Gastroesophageal sphincter (tissue), 4 donors: ENCODE measurements at regions not wholly inside any gene's neighbourhood (a gene's known extent, or its start where the extent isn't known, plus 50 kb on each side); places are given as distances from the start of the nearest gene placed in this dataset.

Experiments
- ATAC-seq: fragments of 150-250 bp; one replicate; pipeline ENCODE4 v1.9.1; 2016; ENCODE audit warnings: mild to moderate bottlenecking, moderate library complexity
- H3K27ac ChIP-seq, 4 donors: fragments of 200-600 bp; sonication (generic) in 3 of 4; 1 replicate in 3 of 4; 2 replicates in 1 of 4; pipeline ENCODE4 v1.5.1; 2016 to 2019
- H3K27me3 ChIP-seq: fragments of 200-600 bp; sonication (generic); one replicate; pipeline ENCODE4 v1.5.1; 2019
- H3K36me3 ChIP-seq, 2 donors: fragments of 200-600 bp; sonication (generic); one replicate each; pipeline ENCODE4 v1.5.1; 2019; ENCODE audit warnings: control low read depth in 1 of 2
- H3K4me1 ChIP-seq, 3 donors: fragments of 200-600 bp; sonication (generic); 1 replicate in 2 of 3; 2 replicates in 1 of 3; pipeline ENCODE4 v1.5.1; 2016 to 2019; ENCODE audit warnings: control low read depth in 2 of 3
- H3K4me3 ChIP-seq, 2 donors: fragments of 200-600 bp; sonication (generic); one replicate each; pipeline ENCODE4 v1.5.1; 2019; ENCODE audit warnings: mild to moderate bottlenecking in 1 of 2, moderate library complexity in 1 of 2
- H3K9me3 ChIP-seq, 3 donors: fragments of 200-600 bp; sonication (generic); one replicate each; pipeline ENCODE4 v1.5.1; 2017 to 2019; ENCODE audit warnings: control low read depth in 2 of 3
- CTCF ChIP-seq, 4 experiments: fragments of 200-600 bp in 2 of 4; fragments of 450-650 bp in 2 of 4; sonication (generic) in 1 of 4; IDR thresholded peaks; one replicate each; pipeline ENCODE4 v1.5.1; 2017 to 2019; ENCODE audit warnings: antibody characterized with exemption in 4 of 4, mild to moderate bottlenecking in 2 of 4, moderate library complexity in 2 of 4
- EP300 ChIP-seq: sonication (generic); formaldehyde crosslinking; IDR thresholded peaks from one replicate; pipeline ENCODE4 v1.6.1; 2017; ENCODE audit warnings: antibody characterized with exemption, mild to moderate bottlenecking
- POLR2A ChIP-seq, 2 donors: fragments of 450-650 bp; IDR thresholded peaks; one replicate each; pipeline ENCODE4 v1.6.1; 2017; ENCODE audit warnings: antibody characterized with exemption in 2 of 2, mild to moderate bottlenecking in 2 of 2, moderate library complexity in 1 of 2
- POLR2AphosphoS5 ChIP-seq: sonication (generic); formaldehyde crosslinking; IDR thresholded peaks from one replicate; pipeline ENCODE4 v1.6.1; 2017; ENCODE audit warnings: antibody characterized with exemption
- whole genome bisulfite sequencing, 2 donors: methylation state at CpG; one replicate each; pipeline ENCODE4 v1.1.5; 2018; ENCODE audit warnings: low coverage in 1 of 2; 5-methylcytosine and 5-hydroxymethylcytosine counted together

GRCh38 chr12:115456946-115457689 is 773.1 kb upstream of the TBX3 start:
- H3K4me1 ChIP-seq = peaks cover 0 to 5% (median 0%) of the 10 kb centered on the region in 3 donors
- H3K9me3 ChIP-seq = no peaks in the 10 kb centered on the region
- TF ChIP-seq POLR2AphosphoS5 (no peak), POLR2A (IDR thresholded peaks at IDR 0.05) (no peak), CTCF (IDR thresholded peaks at IDR 0.05) (no peak), EP300 (no peak)
- H3K27me3 ChIP-seq = peaks cover 2% of the 10 kb centered on the region
- no peak for ATAC-seq
- H3K36me3 ChIP-seq = no peaks in the 10 kb centered on the region
- H3K4me3 ChIP-seq = no peak overlapping the region
- no peak overlapping the region for H3K27ac ChIP-seq
- 92 to 94% methylated on average over 6 to 7 of the region's 8 CpGs for WGBS, 2 donors

GRCh38 chr12:115455268-115455681 is 771.3 kb upstream of the TBX3 start:
- TF ChIP-seq EP300 = no peak
- no peak for TF ChIP-seq CTCF (IDR thresholded peaks at IDR 0.05)
- no peak for TF ChIP-seq POLR2AphosphoS5
- no peak for TF ChIP-seq POLR2A (IDR thresholded peaks at IDR 0.05)
- Histone ChIP-seq H3K27ac (no peak overlapping the region), H3K36me3 (no peaks in the 10 kb centered on the region), H3K9me3 (no peaks in the 10 kb centered on the region), H3K4me1 (peaks cover 0 to 14% (median 0%) of the 10 kb centered on the region in 3 donors), H3K27me3 (peaks cover 12% of the 10 kb centered on the region), H3K4me3 (no peak overlapping the region)
- no peak for ATAC-seq
- WGBS, 2 donors = 78 to 79% methylated on average over 2 to 8 of the region's 8 CpGs

GRCh38 chr12:115452751-115453281 is 768.8 kb upstream of the TBX3 start:
- TF ChIP-seq POLR2AphosphoS5 = no peak
- no peak for TF ChIP-seq CTCF (IDR thresholded peaks at IDR 0.05)
- TF ChIP-seq POLR2A (IDR thresholded peaks at IDR 0.05) = no peak
- no peak for ATAC-seq

GRCh38 chr12:115451780-115452736 is 768.1 kb upstream of the TBX3 start:
- H3K4me1 ChIP-seq = peaks cover 0 to 14% (median 0%) of the 10 kb centered on the region in 3 donors
- H3K36me3 ChIP-seq = no peaks in the 10 kb centered on the region
- TF ChIP-seq EP300 (no peak), POLR2A (IDR thresholded peaks at IDR 0.05) (no peak), CTCF (IDR thresholded peaks at IDR 0.05) (no peak), POLR2AphosphoS5 (no peak)
- H3K4me3 ChIP-seq = peak overlapping the region in 1 of 2 donors; percentile 44
- H3K9me3 ChIP-seq = no peaks in the 10 kb centered on the region
- H3K27me3 ChIP-seq = peaks cover 20% of the 10 kb centered on the region
- peak; percentile 42 for ATAC-seq
- 11 to 54% methylated on average over 2 to 20 of the region's 83 CpGs for WGBS, 2 donors
- H3K27ac ChIP-seq = no peak overlapping the region

More at GRCh38 chr12:115452751-115453281, 768.8 kb upstream of the TBX3 start:
- Histone ChIP-seq H3K36me3 (no peaks in the 10 kb centered on the region), H3K27ac (no peak overlapping the region), H3K27me3 (peaks cover 20% of the 10 kb centered on the region), H3K4me3 (no peak overlapping the region), H3K9me3 (no peaks in the 10 kb centered on the region), H3K4me1 (peaks cover 0 to 14% (median 0%) of the 10 kb centered on the region in 3 donors)
- 93% methylated on average over 6 of the region's 10 CpGs; no CpG with 5 or more reads in 1 of the 2 donors for WGBS, 2 donors
